ENCODE measurements at regions not wholly inside any gene's neighbourhood (a gene's known extent, or its start where the extent isn't known, plus 50 kb on each side); places are given as distances from the start of the nearest gene placed in this dataset.

GRCh38 chr1:4468804-4469514 lies 185.4 kb upstream of the AJAP1 start:
- TF ChIP-seq CTCF (IDR thresholded peaks at IDR 0.05; ENCODE audit: extremely low read depth in 1 of 2, insufficient read depth in 1 of 2, low read depth in 1 of 2, low read length in 2 of 2), result no peak
- TF ChIP-seq, protein P1, sequence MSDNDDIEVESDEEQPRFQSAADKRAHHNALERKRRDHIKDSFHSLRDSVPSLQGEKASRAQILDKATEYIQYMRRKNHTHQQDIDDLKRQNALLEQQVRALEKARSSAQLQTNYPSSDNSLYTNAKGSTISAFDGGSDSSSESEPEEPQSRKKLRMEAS (IDR thresholded peaks at IDR 0.05; ENCODE audit: insufficient read depth, insufficient read length), result no peak
- TF ChIP-seq POLR2A (IDR thresholded peaks at IDR 0.05; ENCODE audit: low read depth, low read length), result no peak
- no peak for TF ChIP-seq EZH2 (IDR thresholded peaks at IDR 0.05; ENCODE audit: borderline replicate concordance, low read depth, low read length, severe bottlenecking)
- TF ChIP-seq POLR2AphosphoS5 (IDR thresholded peaks at IDR 0.05; ENCODE audit: insufficient read depth, low read depth, low read length), result no peak
- no peak for TF ChIP-seq JUN (IDR thresholded peaks at IDR 0.05; ENCODE audit: borderline replicate concordance, insufficient read depth, insufficient read length, low read depth)
- no peak for TF ChIP-seq GATA2 (IDR thresholded peaks at IDR 0.05; ENCODE audit: insufficient read depth, insufficient read length, low read depth, low read length)
- no peak for TF ChIP-seq FOS (IDR thresholded peaks at IDR 0.05; ENCODE audit: borderline replicate concordance, insufficient read depth, low read length)
